Adrenal gland (tissue), 9 donors: ENCODE measurements at regions not wholly inside any gene's neighbourhood (a gene's known extent, or its start where the extent isn't known, plus 50 kb on each side); places are given as distances from the start of the nearest gene placed in this dataset.

ENCODE experiments used
- DNase-seq, 7 donors: peaks; one replicate each; pipeline ENCODE4 v3.0.0-alpha.2; 2019 to 2020
- H3K27ac ChIP-seq, 5 donors: fragments of 200-600 bp; sonication (generic) in 4 of 5; 1 replicate in 3 of 5; 2 replicates in 2 of 5; pipeline versions ENCODE4 v1.5.1 to v1.8.0; 2016 to 2020; ENCODE audit warnings: mild to moderate bottlenecking in 1 of 5
- H3K27me3 ChIP-seq: fragments of 200-600 bp; 2 replicates; pipeline ENCODE4 v1.8.0; 2021
- H3K36me3 ChIP-seq, 2 donors: fragments of 200-600 bp; replicated peaks in 1 of 2; 1 replicate in 1 of 2; 2 replicates in 1 of 2; pipeline versions ENCODE4 v1.5.1 to v1.8.0; 2018 to 2022
- H3K4me1 ChIP-seq, 2 donors: fragments of 200-600 bp; replicated peaks in 1 of 2; 1 replicate in 1 of 2; 2 replicates in 1 of 2; pipeline versions ENCODE4 v1.5.1 to v1.8.0; 2018 to 2021
- H3K4me3 ChIP-seq, 4 donors: fragments of 200-600 bp; sonication (generic) in 3 of 4; one replicate each; pipeline ENCODE4 v1.5.1; 2016 to 2018
- H3K9me3 ChIP-seq, 3 donors: fragments of 200-600 bp; sonication (generic) in 1 of 3; replicated peaks in 1 of 3; 1 replicate in 2 of 3; 2 replicates in 1 of 3; pipeline versions ENCODE4 v1.5.1 to v1.8.0; 2016 to 2021
- CTCF ChIP-seq, 6 experiments: fragments of 450-650 bp in 4 of 6; fragments of 200-600 bp in 2 of 6; sonication (generic) in 1 of 6; IDR thresholded peaks; 1 replicate in 5 of 6; 2 replicates in 1 of 6; pipeline versions ENCODE4 v1.5.1 to v1.8.0; 2016 to 2021; ENCODE audit warnings: antibody characterized with exemption in 6 of 6, mild to moderate bottlenecking in 2 of 6, moderate library complexity in 1 of 6
- POLR2A ChIP-seq, 2 donors: fragments of 450-650 bp; IDR thresholded peaks; one replicate each; pipeline ENCODE4 v1.6.1; 2017; ENCODE audit warnings: antibody characterized with exemption in 2 of 2, mild to moderate bottlenecking in 2 of 2, moderate library complexity in 1 of 2
- WGBS, 4 donors: extraction: QIAGEN DNeasy Blood & Tissue Kit in 2 of 4; methylation state at CpG; one replicate each; pipeline versions ENCODE4 v1.1.5 to v1.1.7; 2013 to 2017; 5-methylcytosine and 5-hydroxymethylcytosine counted together
- intact Hi-C, 2 donors: fragments of 100-400 bp; cut with DNase I; formaldehyde crosslinking; loops; one replicate each; pipeline versions ENCODE4 v1.14.1 to v1.15.0; 2022 to 2023
- donor health status: healthy with polysubstance abuse.
- donor health status: Bipolar disorder and iron deficiency.
- donor health status: DM: yes; HTN: yes; CAD: no.
- donor health status: DM: no; HTN: no; CAD: no.
- donor health status: DM: no; HTN: no; CAD: no.

- no peaks in the 10 kb centered on the region for H3K27me3 ChIP-seq
- H3K9me3 ChIP-seq, result no peaks in the 10 kb centered on the region
- H3K27ac ChIP-seq, result no peak overlapping the region
- WGBS, 4 donors, result 90 to 93% (median 91%) methylated on average over 8 to 10 of the region's 10 CpGs
- no peak for DNase-seq
- intact Hi-C loops, result no loop called here
- no peaks in the 10 kb centered on the region for H3K36me3 ChIP-seq
- no peak overlapping the region for H3K4me3 ChIP-seq
- H3K4me1 ChIP-seq, result no peaks in the 10 kb centered on the region
- no peak for TF ChIP-seq CTCF (IDR thresholded peaks at IDR 0.05)
- TF ChIP-seq POLR2A (IDR thresholded peaks at IDR 0.05), result no peak
These were observed 501.3 kb downstream of the CD83 start for GRCh38 chr6:14618759-14619418.

- no peaks in the 10 kb centered on the region for H3K4me1 ChIP-seq
- intact Hi-C loops, result no loop called here
- no peaks in the 10 kb centered on the region for H3K9me3 ChIP-seq
- no peak overlapping the region for H3K4me3 ChIP-seq
- no peaks in the 10 kb centered on the region for H3K27me3 ChIP-seq
- no peaks in the 10 kb centered on the region for H3K36me3 ChIP-seq
- WGBS, 4 donors, result 36 to 50% (median 44%) methylated on average over 4 to 7 of the region's 7 CpGs
- TF ChIP-seq CTCF (IDR thresholded peaks at IDR 0.05), result no peak
- TF ChIP-seq POLR2A (IDR thresholded peaks at IDR 0.05), result no peak
- H3K27ac ChIP-seq, result no peak overlapping the region
- DNase-seq, result peak in 1 of 7 donors; percentile 11
These were observed 501.8 kb downstream of the CD83 start for GRCh38 chr6:14619419-14619781.

GRCh38 chr6:14620522-14620921 lies 502.9 kb downstream of the CD83 start:
- WGBS, 4 donors, result 50 to 88% (median 79%) methylated on average over 1 to 9 of the region's 9 CpGs
- H3K27me3 ChIP-seq, result no peaks in the 10 kb centered on the region
- intact Hi-C loops, result no loop called here
- H3K9me3 ChIP-seq, result no peaks in the 10 kb centered on the region
- DNase-seq, result no peak
- H3K27ac ChIP-seq, result no peak overlapping the region
- no peak overlapping the region for H3K4me3 ChIP-seq
- no peaks in the 10 kb centered on the region for H3K36me3 ChIP-seq
- no peak for TF ChIP-seq POLR2A (IDR thresholded peaks at IDR 0.05)
- no peak for TF ChIP-seq CTCF (IDR thresholded peaks at IDR 0.05)
- H3K4me1 ChIP-seq, result no peaks in the 10 kb centered on the region

- Histone ChIP-seq H3K4me1 (no peaks in the 10 kb centered on the region), H3K9me3 (no peaks in the 10 kb centered on the region), H3K27me3 (no peaks in the 10 kb centered on the region), H3K4me3 (no peak overlapping the region), H3K36me3 (no peaks in the 10 kb centered on the region), H3K27ac (no peak overlapping the region)
- 13 to 48% (median 44%) methylated on average over 3 to 5 of the region's 5 CpGs for WGBS, 4 donors
- intact Hi-C loops, result no loop called here
- peak in 1 of 7 donors; percentile 16 for DNase-seq
- TF ChIP-seq POLR2A (IDR thresholded peaks at IDR 0.05), result no peak
- TF ChIP-seq CTCF (IDR thresholded peaks at IDR 0.05), result no peak
These were observed 503.9 kb downstream of the CD83 start for GRCh38 chr6:14621518-14621917.
